H7 (cell line): ENCODE measurements at regions not wholly inside any gene's neighbourhood (a gene's known extent, or its start where the extent isn't known, plus 50 kb on each side); places are given as distances from the start of the nearest gene placed in this dataset.

Experiments used
- DNase-seq: peaks from one replicate; pipeline ENCODE4 v3.0.0; 2012
- H3K27me3 ChIP-seq: 2 replicates; pipeline ENCODE4 v1.6.0; 2011; ENCODE audit warnings: mild to moderate bottlenecking, low read length; ENCODE audit not compliant: control insufficient read depth, insufficient read depth
- H3K36me3 ChIP-seq: replicated peaks from 2 replicates; pipeline ENCODE4 v1.5.1; 2011; ENCODE audit warnings: low read length; ENCODE audit not compliant: control insufficient read depth, insufficient read depth
- H3K4me3 ChIP-seq: 2 replicates; pipeline ENCODE4 v1.5.1; 2011; ENCODE audit warnings: low read depth, mild to moderate bottlenecking, control low read depth, low read length, moderate library complexity; ENCODE audit not compliant: insufficient read depth

DNA sequence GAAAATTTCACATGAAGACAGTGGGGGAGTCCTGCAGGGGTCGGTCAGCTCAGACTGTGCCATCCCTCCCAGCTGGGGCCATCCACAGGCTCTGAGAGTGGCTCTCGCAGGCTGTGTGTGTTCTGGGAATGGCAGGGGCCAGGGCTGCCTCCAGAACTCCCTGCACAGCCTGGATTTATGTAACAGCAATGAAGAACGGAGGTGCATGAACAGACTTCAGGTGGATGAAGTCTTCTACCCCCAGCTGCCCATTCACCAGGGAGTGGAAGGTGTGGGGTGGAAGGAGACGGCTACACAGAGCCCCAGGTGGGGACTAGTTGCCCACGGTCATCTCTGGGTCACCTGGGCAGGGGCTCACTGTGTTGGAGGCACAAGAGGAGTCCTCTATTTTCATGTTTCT is 56.1 kb upstream of the HDAC4 start:
- Histone ChIP-seq H3K27me3 (no peaks in the 10 kb centered on the region), H3K36me3 (no peaks in the 10 kb centered on the region), H3K4me3 (no peak overlapping the region)
- no peak for DNase-seq

- DNase-seq, result no peak
Observed at GRCh38 chr2:239455436-239456203, 54.8 kb upstream of the HDAC4 start.

GRCh38 chr2:239454507-239454906 is 53.7 kb upstream of the HDAC4 start:
- no peak for DNase-seq
- H3K4me3 ChIP-seq, result no peak overlapping the region
- H3K27me3 ChIP-seq, result no peaks in the 10 kb centered on the region
- no peaks in the 10 kb centered on the region for H3K36me3 ChIP-seq

More at GRCh38 chr2:239455436-239456203, 54.8 kb upstream of the HDAC4 start:
- Histone ChIP-seq H3K4me3 (no peak overlapping the region), H3K27me3 (no peaks in the 10 kb centered on the region), H3K36me3 (no peaks in the 10 kb centered on the region)
